IMR-90 (cell line): ENCODE measurements at regions not wholly inside any gene's neighbourhood (a gene's known extent, or its start where the extent isn't known, plus 50 kb on each side); places are given as distances from the start of the nearest gene placed in this dataset.

ENCODE experiments used
- BHLHE40 ChIP-seq: fragments of 150-350 bp; IDR thresholded peaks from 2 replicates; pipeline ENCODE4 v1.6.1; 2016; ENCODE audit warnings: mild to moderate bottlenecking, low read depth, low read length
- CEBPB ChIP-seq: IDR thresholded peaks from 2 replicates; pipeline ENCODE4 v1.6.1; 2012; ENCODE audit warnings: low read depth, low read length, improper control_type of control experiment
- CTCF ChIP-seq: conservative IDR thresholded peaks from 2 replicates; pipeline ENCODE4 v1.5.1; 2012; ENCODE audit warnings: mild to moderate bottlenecking, low read depth, low read length, improper control_type of control experiment
- FOS ChIP-seq: fragments of 150-350 bp; IDR thresholded peaks from 2 replicates; pipeline ENCODE4 v1.6.1; 2016; ENCODE audit warnings: low read depth, low read length
- MAFK ChIP-seq: IDR thresholded peaks from 2 replicates; pipeline ENCODE4 v1.6.1; 2012; ENCODE audit warnings: low read depth, low read length, improper control_type of control experiment
- POLR2A ChIP-seq: IDR thresholded peaks from 2 replicates; pipeline ENCODE4 v1.6.1; 2012; ENCODE audit warnings: mild to moderate bottlenecking, low read depth, low read length
- RCOR1 ChIP-seq: IDR thresholded peaks from 2 replicates; pipeline ENCODE4 v1.6.1; 2012; ENCODE audit warnings: mild to moderate bottlenecking, low read length, improper control_type of control experiment; ENCODE audit not compliant: insufficient replicate concordance
- RFX5 ChIP-seq: IDR thresholded peaks from 2 replicates; pipeline ENCODE4 v1.8.0; 2012; ENCODE audit warnings: low read depth, mild to moderate bottlenecking, low read length, moderate library complexity
- SMC3 ChIP-seq: fragments of 150-350 bp; IDR thresholded peaks from 2 replicates; pipeline ENCODE4 v1.6.1; 2016; ENCODE audit warnings: low read depth, mild to moderate bottlenecking, antibody characterized with exemption, low read length, moderate library complexity
- TF ChIP-seq, protein P1 (sequence below): fragments of 150-350 bp; IDR thresholded peaks from 2 replicates; pipeline ENCODE4 v1.6.1; 2017; ENCODE audit warnings: mild to moderate bottlenecking, antibody characterized with exemption, low read length, low read depth

GRCh38 chr1:187044411-187044810 is 215.7 kb downstream of the PLA2G4A start:
- TF ChIP-seq POLR2A, result no peak
- no peak for TF ChIP-seq CTCF
- TF ChIP-seq RFX5, result no peak
- TF ChIP-seq SMC3, result no peak
- TF ChIP-seq BHLHE40, result no peak
- TF ChIP-seq FOS, result no peak
- TF ChIP-seq, protein P1, sequence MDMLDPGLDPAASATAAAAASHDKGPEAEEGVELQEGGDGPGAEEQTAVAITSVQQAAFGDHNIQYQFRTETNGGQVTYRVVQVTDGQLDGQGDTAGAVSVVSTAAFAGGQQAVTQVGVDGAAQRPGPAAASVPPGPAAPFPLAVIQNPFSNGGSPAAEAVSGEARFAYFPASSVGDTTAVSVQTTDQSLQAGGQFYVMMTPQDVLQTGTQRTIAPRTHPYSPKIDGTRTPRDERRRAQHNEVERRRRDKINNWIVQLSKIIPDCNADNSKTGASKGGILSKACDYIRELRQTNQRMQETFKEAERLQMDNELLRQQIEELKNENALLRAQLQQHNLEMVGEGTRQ, result no peak
- TF ChIP-seq RCOR1, result no peak
- no peak for TF ChIP-seq CEBPB
- no peak for TF ChIP-seq MAFK
